Activated T-helper 17 cell treated with anti-CD3 and anti-CD28 coated beads, Interleukin-2, amount 50 U/mL, for 72 hours (primary cell): ENCODE measurements at regions not wholly inside any gene's neighbourhood (a gene's known extent, or its start where the extent isn't known, plus 50 kb on each side); places are given as distances from the start of the nearest gene placed in this dataset.

Experiments
- ATAC-seq: fragments of 150-1000 bp; cut with Tn5 transposase; replicated peaks from 2 replicates; pipeline ENCODE4 v1.10.0; 2021; ENCODE audit warnings: mild to moderate bottlenecking, moderate library complexity
- H3K27ac Mint-ChIP-seq: one replicate; pipeline ENCODE4 v1.8.0; 2022; ENCODE audit warnings: mixed read lengths
- H3K27me3 Mint-ChIP-seq: one replicate; pipeline ENCODE4 v1.8.0; 2022; ENCODE audit warnings: mixed read lengths
- H3K36me3 Mint-ChIP-seq: one replicate; pipeline ENCODE4 v1.8.0; 2022; ENCODE audit warnings: low read depth, mild to moderate bottlenecking, mixed read lengths
- H3K4me1 Mint-ChIP-seq: one replicate; pipeline ENCODE4 v1.8.0; 2022; ENCODE audit warnings: mixed read lengths
- H3K4me3 Mint-ChIP-seq: one replicate; pipeline ENCODE4 v1.8.0; 2022; ENCODE audit warnings: mild to moderate bottlenecking, mixed read lengths
- H3K9me3 Mint-ChIP-seq: one replicate; pipeline ENCODE4 v1.8.0; 2022; ENCODE audit warnings: mixed read lengths

GRCh38 chr14:97218274-97218673, 421.1 kb downstream of the VRK1 start:
- H3K36me3 Mint-ChIP-seq = no peaks in the 10 kb centered on the region

GRCh38 chr14:97218691-97219430, 421.7 kb downstream of the VRK1 start:
- Mint-ChIP-seq H3K9me3 (no peaks in the 10 kb centered on the region), H3K36me3 (no peaks in the 10 kb centered on the region), H3K4me1 (peaks cover 10% of the 10 kb centered on the region), H3K4me3 (peak overlapping the region; percentile 84), H3K27ac (no peak overlapping the region), H3K27me3 (peaks cover 18% of the 10 kb centered on the region)
- ATAC-seq = peak; percentile 67

More at GRCh38 chr14:97218274-97218673, 421.1 kb downstream of the VRK1 start:
- Mint-ChIP-seq H3K4me1 (peaks cover 10% of the 10 kb centered on the region), H3K4me3 (peak overlapping the region; percentile 84), H3K27ac (no peak overlapping the region), H3K27me3 (peaks cover 14% of the 10 kb centered on the region), H3K9me3 (no peaks in the 10 kb centered on the region)
- no peak for ATAC-seq

DNA sequence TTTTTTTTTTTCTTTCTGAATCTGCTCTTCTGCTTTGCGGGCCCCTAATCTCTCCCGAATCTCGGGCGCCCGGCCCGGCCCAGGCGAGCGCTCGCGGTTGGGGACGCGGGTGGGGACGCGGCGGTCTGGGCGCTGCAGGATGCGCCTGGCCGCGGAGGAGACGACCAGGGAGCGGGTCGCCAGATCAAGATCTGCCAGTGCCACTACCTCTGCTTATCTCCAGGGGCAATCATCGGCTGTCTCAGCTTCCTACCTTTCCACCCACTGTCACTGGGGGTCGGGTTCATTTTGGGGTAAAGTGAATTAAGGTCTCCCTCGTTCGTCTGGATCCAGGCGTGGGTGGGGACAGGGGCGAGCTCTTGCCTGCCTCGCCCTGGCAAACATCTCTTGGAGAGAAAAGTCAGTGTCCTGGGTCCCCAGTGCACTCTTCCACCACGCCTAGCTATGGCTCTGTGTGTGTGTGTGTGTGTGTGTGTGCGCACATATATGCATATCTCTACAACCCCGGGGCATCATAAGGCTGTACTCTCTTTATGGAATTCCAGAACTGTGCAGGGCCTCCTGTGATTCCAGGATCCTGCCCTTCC, 422.3 kb downstream of the VRK1 start:
- no peaks in the 10 kb centered on the region for H3K36me3 Mint-ChIP-seq
- ATAC-seq = peak; percentile 53
- peak overlapping the region; percentile 84 for H3K4me3 Mint-ChIP-seq
- no peaks in the 10 kb centered on the region for H3K9me3 Mint-ChIP-seq
- peaks cover 21% of the 10 kb centered on the region for H3K27me3 Mint-ChIP-seq
- H3K27ac Mint-ChIP-seq = no peak overlapping the region
- H3K4me1 Mint-ChIP-seq = peaks cover 10% of the 10 kb centered on the region

DNA sequence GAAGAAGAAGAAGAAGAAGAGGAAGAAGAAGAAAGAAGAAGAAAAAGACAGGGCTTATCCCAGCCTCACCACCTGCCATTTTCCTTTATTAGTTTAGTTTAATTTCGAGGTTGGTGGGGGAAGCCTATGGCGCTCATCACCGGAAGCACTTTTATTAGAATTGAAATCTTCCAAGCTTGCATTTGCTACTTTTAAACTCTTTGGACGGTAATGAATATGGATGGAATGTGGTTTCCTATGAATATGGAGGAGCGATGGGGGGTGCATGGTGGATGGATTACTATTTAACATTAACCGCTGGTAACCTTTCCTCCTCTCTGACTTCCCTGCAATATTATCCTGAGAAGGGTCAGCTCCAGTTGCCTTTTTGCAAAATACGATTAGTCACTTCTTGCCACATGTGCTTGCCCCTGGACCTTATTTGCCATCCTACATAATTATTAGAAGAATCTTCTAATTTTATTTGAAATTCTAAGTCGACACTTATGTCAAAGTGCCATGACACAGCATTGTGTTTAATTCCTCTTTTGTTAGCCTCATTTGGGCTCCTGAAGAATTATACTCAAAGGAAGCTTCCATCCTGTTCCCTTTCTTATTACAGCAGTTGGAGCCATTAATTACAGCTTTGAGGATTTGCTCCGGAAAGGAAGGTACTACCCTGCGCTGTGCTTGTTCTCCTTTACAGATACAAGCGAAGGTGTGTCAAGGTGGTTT, 424.5 kb downstream of the VRK1 start:
- Mint-ChIP-seq H3K4me3 (no peak overlapping the region), H3K9me3 (no peaks in the 10 kb centered on the region), H3K36me3 (no peaks in the 10 kb centered on the region), H3K27me3 (peaks cover 21% of the 10 kb centered on the region), H3K4me1 (peaks cover 10% of the 10 kb centered on the region), H3K27ac (no peak overlapping the region)
- no peak for ATAC-seq

DNA sequence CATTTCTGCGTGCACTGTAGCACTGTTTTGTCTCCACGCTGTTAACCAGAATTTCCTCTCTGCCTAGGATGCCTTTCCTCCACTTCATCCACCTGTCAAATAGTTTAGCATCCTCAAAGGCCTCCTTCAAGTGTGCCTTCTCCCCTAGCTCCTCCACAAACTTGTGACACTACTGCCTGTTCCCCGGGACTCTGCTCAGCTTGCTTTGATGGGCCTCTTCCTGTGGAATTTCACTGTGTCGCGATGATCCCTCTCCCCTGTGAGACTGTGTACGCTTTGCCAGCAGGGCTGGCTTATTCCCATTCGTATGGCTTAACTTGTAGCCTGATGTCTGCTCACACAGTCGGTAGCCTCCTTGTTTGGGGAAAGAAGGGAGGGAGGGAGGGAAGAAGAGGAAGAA, 426.8 kb downstream of the VRK1 start:
- Mint-ChIP-seq H3K27me3 (peaks cover 28% of the 10 kb centered on the region), H3K27ac (no peak overlapping the region), H3K36me3 (no peaks in the 10 kb centered on the region), H3K9me3 (no peaks in the 10 kb centered on the region), H3K4me1 (peaks cover 10% of the 10 kb centered on the region), H3K4me3 (no peak overlapping the region)
- no peak for ATAC-seq

DNA sequence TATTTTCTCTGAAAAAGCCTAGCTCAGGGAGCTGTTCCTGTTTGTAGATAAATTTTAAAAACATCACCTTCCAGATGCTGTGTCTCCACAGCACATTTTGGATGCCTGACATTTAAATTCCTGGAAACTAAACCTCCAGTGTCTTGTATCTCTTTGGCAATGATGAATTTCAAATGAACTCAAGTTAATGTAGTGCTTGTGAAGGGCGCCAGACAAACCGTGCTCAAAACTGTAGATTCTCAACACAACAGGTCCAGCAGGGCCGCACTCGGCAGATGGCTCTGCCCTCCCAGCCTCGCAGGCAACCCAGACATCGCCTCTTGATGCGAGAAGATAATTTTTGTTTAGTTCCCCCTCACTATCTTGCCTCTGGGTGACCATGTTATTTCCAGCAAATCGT, 432.9 kb downstream of the VRK1 start:
- no peak for ATAC-seq
- H3K9me3 Mint-ChIP-seq = no peaks in the 10 kb centered on the region
- H3K27ac Mint-ChIP-seq = no peak overlapping the region
- no peak overlapping the region for H3K4me3 Mint-ChIP-seq
- H3K36me3 Mint-ChIP-seq = no peaks in the 10 kb centered on the region
- peaks cover 7% of the 10 kb centered on the region for H3K27me3 Mint-ChIP-seq
- H3K4me1 Mint-ChIP-seq = no peaks in the 10 kb centered on the region

DNA sequence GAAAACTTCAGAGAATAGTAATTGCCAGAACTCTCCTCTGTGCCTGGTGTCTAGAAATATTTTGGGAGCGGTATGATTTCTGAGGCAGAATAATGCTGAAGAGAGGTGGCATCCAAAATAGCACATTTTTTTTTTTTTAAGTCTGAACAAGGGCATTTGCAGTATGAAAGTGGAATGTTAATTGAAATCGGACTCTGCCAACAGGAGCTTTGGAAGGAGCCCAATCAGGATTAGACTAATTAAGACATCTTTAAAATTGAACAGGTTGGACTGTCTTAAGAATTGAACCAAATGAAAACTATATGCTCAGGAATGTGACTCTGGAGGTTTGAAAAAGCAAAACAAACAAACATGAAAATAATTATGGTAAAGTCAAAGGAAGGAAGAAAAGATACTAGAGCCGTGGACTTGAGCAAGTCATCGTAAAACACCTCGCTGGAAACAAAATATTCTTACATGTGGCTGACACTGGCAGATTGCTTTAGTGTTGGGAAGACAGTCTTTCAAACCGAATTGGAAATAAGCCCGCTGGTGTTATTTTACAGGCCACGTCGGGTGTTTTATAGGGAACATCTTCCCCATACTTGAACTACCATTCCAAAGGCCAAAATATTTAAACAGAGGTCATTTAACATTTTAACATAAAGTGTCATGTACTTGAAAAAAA, 436.3 kb downstream of the VRK1 start:
- Mint-ChIP-seq H3K27ac (no peak overlapping the region), H3K36me3 (no peaks in the 10 kb centered on the region), H3K9me3 (no peaks in the 10 kb centered on the region), H3K4me3 (no peak overlapping the region), H3K27me3 (peaks cover 5% of the 10 kb centered on the region), H3K4me1 (no peaks in the 10 kb centered on the region)
- no peak for ATAC-seq

DNA sequence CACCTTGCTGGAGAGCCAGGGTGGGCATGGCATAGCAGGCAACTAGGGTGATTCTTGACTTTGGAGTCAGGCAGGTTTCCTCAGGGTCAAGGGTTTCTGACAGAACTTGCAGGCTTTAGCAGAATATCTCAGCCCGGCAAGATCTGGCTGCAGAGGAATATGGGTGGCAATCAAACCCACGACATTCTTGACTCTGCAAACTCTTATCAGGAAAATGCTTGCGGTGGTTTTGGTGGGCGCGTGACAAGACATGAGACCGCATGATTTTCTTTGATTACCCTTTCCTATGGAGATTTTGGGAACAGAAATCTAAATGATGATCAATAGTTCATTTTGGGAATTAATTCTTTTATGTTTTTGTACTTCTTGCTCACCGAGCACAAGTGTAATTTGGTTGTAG, 449.5 kb downstream of the VRK1 start:
- no peak for ATAC-seq
- peaks cover 23% of the 10 kb centered on the region for H3K27me3 Mint-ChIP-seq
- H3K9me3 Mint-ChIP-seq = no peaks in the 10 kb centered on the region
- peaks cover 4% of the 10 kb centered on the region for H3K4me1 Mint-ChIP-seq
- no peaks in the 10 kb centered on the region for H3K36me3 Mint-ChIP-seq
- no peak overlapping the region for H3K27ac Mint-ChIP-seq
- no peak overlapping the region for H3K4me3 Mint-ChIP-seq

- H3K27me3 Mint-ChIP-seq = peaks cover 6% of the 10 kb centered on the region
- H3K36me3 Mint-ChIP-seq = no peaks in the 10 kb centered on the region
- no peak overlapping the region for H3K4me3 Mint-ChIP-seq
- no peak overlapping the region for H3K27ac Mint-ChIP-seq
- H3K4me1 Mint-ChIP-seq = peaks cover 13% of the 10 kb centered on the region
- no peak for ATAC-seq
- H3K9me3 Mint-ChIP-seq = no peaks in the 10 kb centered on the region
These were observed 451.8 kb downstream of the VRK1 start for GRCh38 chr14:97248973-97249372.

DNA sequence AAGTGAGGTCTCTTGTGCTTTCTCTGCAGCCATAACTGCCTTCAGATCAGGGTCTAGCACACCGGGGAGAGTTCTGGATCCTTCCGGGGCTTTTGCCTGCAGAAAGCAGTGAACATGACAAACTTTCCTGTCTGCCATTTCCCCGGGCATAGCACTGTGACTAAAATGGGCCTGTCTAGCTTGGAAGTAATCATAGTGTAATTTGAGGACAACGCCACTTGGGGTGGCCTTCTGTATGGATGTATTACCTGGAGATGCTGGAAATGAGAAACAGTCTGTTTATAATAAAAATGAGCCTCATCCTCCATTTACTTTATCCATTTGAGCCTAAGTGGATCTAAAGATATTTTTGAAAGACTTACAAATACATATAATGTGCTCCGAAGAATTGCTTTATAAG, 453.7 kb downstream of the VRK1 start:
- Mint-ChIP-seq H3K9me3 (no peaks in the 10 kb centered on the region), H3K4me3 (no peak overlapping the region), H3K27me3 (no peaks in the 10 kb centered on the region), H3K4me1 (peaks cover 15% of the 10 kb centered on the region), H3K27ac (no peak overlapping the region), H3K36me3 (no peaks in the 10 kb centered on the region)
- ATAC-seq = no peak

GRCh38 chr14:97251491-97252155, 454.4 kb downstream of the VRK1 start:
- no peaks in the 10 kb centered on the region for H3K36me3 Mint-ChIP-seq
- no peak overlapping the region for H3K4me3 Mint-ChIP-seq
- no peaks in the 10 kb centered on the region for H3K27me3 Mint-ChIP-seq
- peak overlapping the region; percentile 53 for H3K27ac Mint-ChIP-seq
- H3K9me3 Mint-ChIP-seq = no peaks in the 10 kb centered on the region
- peaks cover 15% of the 10 kb centered on the region for H3K4me1 Mint-ChIP-seq
- no peak for ATAC-seq

DNA sequence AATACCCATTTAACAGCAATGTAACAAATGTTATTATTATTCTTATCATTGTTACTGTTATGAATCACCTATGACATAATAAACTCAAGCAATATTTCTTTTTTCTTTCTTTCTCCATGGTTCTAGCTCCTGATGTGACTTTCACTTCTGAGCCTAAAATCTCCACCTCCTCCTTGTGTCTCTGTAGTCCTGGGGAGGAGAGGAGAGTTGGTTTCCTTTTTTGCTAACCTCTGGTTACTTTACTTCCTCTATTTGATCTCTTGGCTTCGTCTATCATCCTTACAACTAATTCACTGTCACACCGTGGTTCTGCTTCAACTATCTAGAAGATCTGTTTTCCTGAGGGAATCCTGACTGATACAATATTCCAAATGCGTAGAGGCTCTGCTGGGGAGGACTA, 456.6 kb downstream of the VRK1 start:
- no peak overlapping the region for H3K4me3 Mint-ChIP-seq
- no peaks in the 10 kb centered on the region for H3K27me3 Mint-ChIP-seq
- ATAC-seq = no peak
- no peaks in the 10 kb centered on the region for H3K9me3 Mint-ChIP-seq
- no peaks in the 10 kb centered on the region for H3K36me3 Mint-ChIP-seq
- H3K27ac Mint-ChIP-seq = no peak overlapping the region
- peaks cover 15% of the 10 kb centered on the region for H3K4me1 Mint-ChIP-seq

DNA sequence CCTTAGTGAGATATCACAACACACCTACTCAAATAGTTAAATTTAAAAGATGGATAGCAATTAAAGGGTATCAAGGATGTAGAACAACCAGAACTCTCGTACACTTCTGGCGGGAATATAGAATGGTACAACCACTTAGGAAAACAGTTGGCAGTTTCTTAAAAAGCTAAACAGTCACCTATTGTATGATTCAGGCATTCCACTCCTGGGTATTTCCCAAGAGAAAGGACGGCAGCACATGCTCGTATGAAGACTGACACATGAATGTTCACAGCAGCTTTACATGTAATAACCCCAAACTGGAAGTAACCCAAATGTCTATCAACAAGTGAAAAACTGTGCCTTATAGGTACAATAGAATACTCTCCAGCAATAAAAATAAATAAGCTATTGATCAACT, 465.2 kb downstream of the VRK1 start:
- ATAC-seq = no peak
- Mint-ChIP-seq H3K27ac (no peak overlapping the region), H3K4me3 (no peak overlapping the region), H3K9me3 (no peaks in the 10 kb centered on the region), H3K36me3 (no peaks in the 10 kb centered on the region), H3K27me3 (no peaks in the 10 kb centered on the region), H3K4me1 (no peaks in the 10 kb centered on the region)

DNA sequence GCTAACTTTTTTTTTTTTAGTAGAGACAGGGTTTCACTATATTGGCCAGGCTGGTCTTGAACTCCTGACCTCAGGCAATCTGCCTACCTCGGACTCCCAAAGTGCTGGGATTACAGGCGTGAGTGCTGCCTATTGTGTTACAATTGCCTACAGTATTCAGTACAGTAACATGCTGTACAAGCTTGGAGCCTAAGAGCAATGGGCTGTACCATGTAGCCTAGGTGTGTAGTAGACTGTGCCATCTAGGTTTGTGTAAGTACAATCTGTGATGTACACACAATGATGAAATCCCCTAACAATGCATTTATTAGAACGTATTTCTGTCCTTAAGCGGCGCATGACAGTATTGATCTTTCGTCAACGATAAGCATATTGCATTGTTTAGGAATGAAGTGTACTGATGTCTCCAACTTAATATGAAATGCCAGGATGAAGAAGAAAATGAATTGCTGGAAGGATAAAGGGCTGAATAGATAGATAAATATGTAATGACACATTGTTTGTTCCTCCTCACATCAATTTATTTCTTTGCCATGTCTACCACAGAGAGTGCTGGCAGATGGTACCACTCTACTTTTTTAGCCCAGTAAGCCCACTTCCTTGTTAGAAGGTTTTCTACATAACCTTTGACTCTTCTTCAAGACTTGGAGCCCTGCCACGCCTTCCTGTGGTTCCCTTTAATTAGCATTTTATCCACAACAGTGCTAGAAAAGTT, 467.5 kb downstream of the VRK1 start:
- no peaks in the 10 kb centered on the region for H3K4me1 Mint-ChIP-seq
- H3K9me3 Mint-ChIP-seq = no peaks in the 10 kb centered on the region
- H3K36me3 Mint-ChIP-seq = no peaks in the 10 kb centered on the region
- no peaks in the 10 kb centered on the region for H3K27me3 Mint-ChIP-seq
- ATAC-seq = no peak
- H3K4me3 Mint-ChIP-seq = no peak overlapping the region
- no peak overlapping the region for H3K27ac Mint-ChIP-seq
